Stimulated activated CD4-positive, alpha-beta T cell treated with anti-CD3 and anti-CD28 coated beads, Interleukin-2, amount 100 ng/mL, for 24 hours (primary cell): ENCODE measurements at regions not wholly inside any gene's neighbourhood (a gene's known extent, or its start where the extent isn't known, plus 50 kb on each side); places are given as distances from the start of the nearest gene placed in this dataset.

Experiments
- DNase-seq, 2 donors: peaks; one replicate each; pipeline ENCODE4 v3.0.0-alpha.2; 2020

DNA sequence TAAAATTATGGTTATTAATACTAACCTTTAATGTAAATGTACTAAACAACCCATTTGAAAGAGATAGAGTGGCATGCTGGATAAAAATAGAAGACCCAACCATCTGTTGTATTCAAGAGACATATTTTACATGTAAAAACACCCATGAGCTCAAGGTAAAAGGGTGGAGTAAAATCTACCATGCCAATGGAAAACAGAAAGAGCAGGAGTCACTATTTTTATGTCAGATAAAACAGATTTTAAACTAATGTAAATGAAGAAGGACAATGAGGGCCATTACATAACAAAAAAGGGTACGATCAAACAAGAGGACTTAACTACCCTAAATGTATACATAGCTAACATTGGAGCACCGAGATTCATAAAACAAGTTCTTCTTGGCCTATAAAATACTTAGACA lies 66.3 kb downstream of the ITM2A start:
- no peak for DNase-seq

DNA sequence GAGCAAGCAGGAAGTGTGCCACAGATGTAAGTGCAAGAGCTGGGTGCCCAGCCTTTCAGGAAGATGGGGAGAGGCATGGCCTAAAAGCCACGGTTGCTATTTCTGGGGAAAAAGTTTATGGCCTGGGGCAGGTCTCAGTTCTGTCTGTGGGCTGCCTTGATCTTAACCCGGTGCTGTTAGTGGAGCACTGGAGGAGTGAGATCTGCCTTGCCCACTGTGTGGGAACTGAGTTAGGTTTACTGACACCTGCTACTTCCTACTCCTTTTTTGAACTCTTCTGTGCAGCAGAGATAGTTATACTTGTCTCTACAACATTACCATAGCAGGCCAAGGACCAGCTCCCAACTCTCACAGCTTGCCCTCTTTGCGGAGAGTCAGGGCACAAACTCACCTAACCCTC lies 76.5 kb downstream of the ITM2A start:
- no peak for DNase-seq

DNA sequence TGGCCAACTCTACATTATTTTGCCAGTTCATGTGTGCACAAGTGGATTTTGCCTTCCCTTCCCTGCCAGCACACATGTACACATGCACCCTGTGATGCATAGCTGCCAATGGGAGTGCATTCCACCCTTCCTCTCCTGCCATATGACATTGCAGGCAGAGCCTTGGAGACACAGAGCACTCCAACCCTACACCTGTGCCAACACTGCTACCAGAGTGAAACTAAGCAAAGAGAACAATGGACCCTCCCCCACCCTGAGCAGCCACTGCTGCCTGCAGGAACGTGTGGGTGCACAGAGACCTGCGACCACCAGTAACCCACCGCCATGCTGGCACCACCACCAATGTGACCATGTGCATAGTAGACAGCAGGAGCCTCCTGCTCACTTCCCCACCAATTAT lies 78.4 kb downstream of the ITM2A start:
- DNase-seq = no peak

DNA sequence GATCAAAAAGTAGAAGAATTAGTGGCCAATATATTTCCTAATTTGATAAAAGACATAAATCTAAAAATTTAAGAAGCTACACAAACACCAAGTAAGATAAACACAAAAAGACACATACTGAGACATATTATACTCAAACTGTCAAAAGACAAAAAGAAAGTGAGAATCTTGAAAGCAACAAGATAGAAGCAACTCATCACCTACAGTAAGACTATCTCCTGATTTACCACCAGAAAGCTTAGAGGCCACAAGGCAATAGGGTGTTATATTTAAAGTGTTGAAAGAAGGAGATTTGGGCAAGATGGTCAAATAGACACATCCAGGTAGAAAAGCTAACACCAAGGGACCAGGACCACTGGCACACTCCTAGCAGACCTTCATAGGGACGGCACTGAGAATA lies 79.4 kb downstream of the ITM2A start:
- DNase-seq = no peak

DNA sequence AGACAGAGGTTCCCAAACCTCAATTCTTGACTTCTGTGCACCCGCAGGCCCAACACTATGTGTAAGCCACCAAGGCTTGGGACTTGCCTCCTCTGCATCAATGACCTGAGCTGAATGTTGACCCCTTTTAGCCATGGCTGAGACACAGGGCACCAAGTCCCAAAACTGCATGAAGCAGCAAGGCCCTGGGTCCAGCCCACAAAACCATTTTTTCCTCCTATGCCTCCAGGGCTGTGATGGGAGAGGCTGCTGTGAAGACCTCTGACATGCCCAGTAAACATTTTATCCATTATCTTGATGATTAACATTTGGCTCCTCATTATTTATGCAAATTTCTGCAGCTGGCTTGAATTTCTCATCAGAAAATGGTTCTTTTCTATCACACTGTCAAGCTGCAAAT lies 85.4 kb downstream of the ITM2A start:
- no peak for DNase-seq

DNA sequence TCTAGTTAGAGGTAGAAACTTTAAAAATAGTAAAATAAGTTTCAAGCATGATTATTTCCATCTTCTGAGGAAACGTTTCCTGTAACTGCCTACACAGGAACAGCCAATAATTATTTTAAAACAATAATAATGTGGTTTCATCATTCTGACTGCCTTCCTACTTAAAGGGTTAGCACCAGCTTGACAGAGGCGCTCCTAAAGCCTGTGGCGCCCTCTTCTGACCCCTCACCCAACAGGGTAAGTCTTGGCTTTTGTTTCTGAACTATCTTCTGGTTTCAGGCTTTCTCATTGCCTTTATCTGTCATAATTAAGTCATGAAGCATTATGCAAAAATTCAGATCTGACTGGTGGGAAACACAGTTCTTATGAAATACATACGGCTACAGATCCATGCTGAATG lies 96.7 kb downstream of the ITM2A start:
- peak; percentile 71 to 75 for DNase-seq

DNA sequence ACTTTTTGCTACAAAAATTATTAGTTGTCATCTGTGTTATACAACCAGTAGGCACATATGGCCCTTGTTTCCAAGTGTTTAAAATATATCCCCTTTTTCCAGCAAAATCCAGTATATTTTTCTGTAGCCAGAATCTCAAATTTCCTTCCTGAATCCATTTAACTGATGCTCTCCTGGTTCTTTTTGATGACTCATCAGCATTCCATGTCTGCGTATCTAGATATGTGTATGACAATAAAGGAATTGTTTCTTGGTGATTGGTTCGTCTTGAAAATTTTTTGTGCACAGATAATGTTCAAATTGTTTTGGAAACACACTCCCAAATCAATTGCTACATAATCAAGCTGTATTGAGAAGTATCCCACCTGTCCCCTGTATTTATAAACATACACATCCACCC lies 98.3 kb downstream of the ITM2A start:
- DNase-seq = no peak

DNA sequence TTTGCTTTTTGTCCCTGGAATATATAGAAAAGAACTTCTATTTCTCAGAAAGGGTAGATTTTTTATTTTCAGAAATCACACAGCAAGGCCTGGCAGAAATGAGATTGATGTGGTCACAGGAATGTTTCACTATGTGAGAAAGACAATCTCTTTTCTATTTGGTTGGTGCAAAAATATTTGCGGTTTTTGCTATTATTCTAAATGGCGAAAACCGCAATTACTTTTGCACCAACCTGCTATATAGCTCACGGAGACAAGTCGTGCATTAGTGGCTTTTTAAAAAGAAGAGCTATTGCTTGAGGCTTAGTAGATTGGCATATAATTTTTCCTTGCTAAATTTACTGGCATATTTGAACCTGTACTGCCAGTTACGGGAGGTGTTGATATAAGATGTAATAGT lies 100.4 kb downstream of the ITM2A start:
- DNase-seq = no peak

DNA sequence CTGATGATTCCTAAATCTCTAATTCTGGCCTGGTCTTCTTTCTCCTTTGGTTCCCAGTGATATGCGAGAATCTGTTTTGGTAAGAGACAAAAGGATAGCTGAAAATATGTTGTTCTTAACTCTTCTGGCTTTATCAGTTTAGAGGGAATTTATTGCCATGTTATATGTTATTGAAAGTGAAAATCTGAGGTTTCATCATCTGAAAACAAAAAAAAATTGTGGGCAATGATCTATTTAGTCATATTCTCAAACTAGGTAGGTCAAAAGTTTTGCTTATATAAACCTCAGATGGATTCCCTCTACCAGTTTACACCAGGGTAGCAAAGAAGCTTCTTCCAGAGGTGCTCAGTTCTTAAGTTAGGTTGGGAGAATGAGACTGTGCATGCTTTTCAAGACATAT lies 103.6 kb downstream of the ITM2A start:
- no peak for DNase-seq

DNA sequence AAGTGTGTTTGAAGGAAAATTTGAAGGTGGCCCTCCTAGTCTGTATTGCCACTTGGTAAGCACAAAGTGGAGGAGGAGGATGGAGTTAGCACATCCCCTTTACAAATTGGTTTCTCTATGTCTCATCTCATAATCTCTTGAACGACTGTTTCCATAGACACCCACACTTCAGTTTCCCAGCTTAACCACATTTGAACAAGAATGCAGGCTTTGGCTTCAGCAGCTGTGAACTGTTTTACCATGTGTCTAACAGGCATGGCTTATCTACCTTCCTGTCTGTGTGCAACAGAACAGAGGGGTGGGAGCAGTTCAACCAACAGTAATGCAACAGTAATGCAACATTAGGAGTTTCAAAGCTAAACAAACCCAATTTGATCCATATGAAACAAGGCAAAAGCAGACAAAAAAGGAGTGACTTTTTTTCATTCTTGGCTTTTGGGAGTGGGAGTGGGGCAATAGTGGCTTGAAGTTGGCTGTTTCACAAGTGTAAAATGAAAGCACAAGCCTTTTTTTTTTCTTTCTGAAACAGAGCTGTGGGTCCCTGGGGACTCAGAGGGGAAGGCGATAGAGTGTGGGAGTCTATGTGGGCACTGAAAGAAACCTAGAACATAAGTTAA lies 108.0 kb downstream of the ITM2A start:
- DNase-seq = peak; percentile 20 to 45

DNA sequence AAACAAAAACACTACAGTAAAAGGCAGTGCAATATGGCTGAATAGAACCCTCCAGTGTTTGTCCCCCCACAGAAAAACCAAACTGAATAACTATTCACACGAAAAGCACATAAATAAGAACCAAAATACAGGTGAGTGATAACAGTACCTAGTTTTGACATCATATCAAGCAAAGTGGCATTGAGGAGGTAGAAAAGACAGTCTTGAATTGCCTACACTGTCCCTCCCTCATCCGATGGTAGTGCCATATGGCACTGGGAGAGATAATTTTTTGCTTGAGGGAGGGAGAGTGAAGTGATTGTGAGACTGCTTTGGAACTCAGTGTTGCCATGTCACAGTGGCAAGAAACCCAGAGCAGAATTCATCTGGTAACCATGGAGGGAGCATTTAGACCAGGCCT lies 99.2 kb downstream of the GPR174 start:
- no peak for DNase-seq

DNA sequence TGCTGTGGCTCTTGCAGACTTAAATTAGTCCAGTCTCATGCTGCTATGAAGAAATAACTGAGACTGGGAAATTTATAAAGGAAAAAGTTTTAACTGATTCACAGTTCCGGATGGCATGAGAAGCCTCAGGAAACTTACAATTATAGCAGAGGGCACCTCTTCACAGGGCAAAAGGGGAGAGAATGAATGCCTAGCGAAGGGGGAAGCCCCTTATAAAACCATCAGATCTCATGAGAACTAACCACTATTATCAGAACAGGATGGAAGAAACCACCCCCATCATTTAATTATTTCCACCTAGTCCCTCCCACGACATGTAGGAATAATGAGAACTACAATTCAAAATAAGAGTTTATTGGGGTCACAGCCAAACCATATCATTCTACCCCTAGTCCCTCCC lies 91.4 kb downstream of the GPR174 start:
- no peak for DNase-seq

DNA sequence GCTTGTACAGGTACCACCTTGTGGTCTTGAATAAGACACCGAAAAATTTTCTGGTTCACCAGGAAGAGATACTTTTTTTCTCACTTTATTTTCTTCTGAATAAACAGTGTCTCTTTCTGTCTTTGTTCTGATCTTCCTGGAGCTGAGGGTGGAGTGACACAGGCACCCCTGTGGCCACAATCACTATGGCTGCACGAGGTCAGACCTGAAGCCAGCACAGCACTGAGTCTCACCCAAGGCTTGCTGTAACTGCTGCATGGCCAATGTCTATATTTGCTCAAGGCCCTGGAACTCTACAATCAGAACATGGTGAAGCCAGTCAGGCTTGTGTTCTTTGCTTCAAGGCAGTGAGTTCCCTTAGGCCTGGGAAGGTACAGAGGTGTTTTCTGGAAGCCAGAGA lies 87.2 kb downstream of the GPR174 start:
- no peak for DNase-seq
